Colonic mucosa (tissue), 4 donors: ENCODE measurements at regions not wholly inside any gene's neighbourhood (a gene's known extent, or its start where the extent isn't known, plus 50 kb on each side); places are given as distances from the start of the nearest gene placed in this dataset.

ENCODE experiments used
- DNase-seq: peaks from one replicate; pipeline ENCODE4 v3.0.0-alpha.2; 2020
- H3K27ac ChIP-seq: fragments of 200-600 bp; one replicate; pipeline ENCODE4 v1.8.0; 2021
- H3K27me3 ChIP-seq: fragments of 200-600 bp; one replicate; pipeline ENCODE4 v1.8.0; 2021
- H3K36me3 ChIP-seq: fragments of 200-600 bp; one replicate; pipeline ENCODE4 v1.8.0; 2021
- H3K4me1 ChIP-seq: fragments of 200-600 bp; one replicate; pipeline ENCODE4 v1.8.0; 2021; ENCODE audit warnings: mild to moderate bottlenecking
- H3K4me3 ChIP-seq: fragments of 200-600 bp; one replicate; pipeline ENCODE4 v1.8.0; 2021
- H3K9ac ChIP-seq, 2 donors: one replicate each; pipeline ENCODE4 v1.7.0; 2013; ENCODE audit warnings: control low read depth in 2 of 2, low read depth in 2 of 2, low read length in 2 of 2
- H3K9me3 ChIP-seq: fragments of 200-600 bp; one replicate; pipeline ENCODE4 v1.8.0; 2021
- intact Hi-C: fragments of 100-400 bp; cut with DNase I; formaldehyde crosslinking; loops from one replicate; pipeline ENCODE4 v1.14.1; 2022
- TF ChIP-seq, protein P1 (sequence below): fragments of 200-600 bp; IDR thresholded peaks from one replicate; pipeline ENCODE4 v1.8.0; 2022; ENCODE audit warnings: antibody characterized with exemption, mild to moderate bottlenecking
- donor health status: healthy.
- donor health status: DM: no; HTN: no; CAD: no.
- donor health status: DM: no; HTN: no; CAD: no.

GRCh38 chr15:57878573-57878972 is 172.1 kb downstream of the POLR2M start:
- TF ChIP-seq, protein P1, sequence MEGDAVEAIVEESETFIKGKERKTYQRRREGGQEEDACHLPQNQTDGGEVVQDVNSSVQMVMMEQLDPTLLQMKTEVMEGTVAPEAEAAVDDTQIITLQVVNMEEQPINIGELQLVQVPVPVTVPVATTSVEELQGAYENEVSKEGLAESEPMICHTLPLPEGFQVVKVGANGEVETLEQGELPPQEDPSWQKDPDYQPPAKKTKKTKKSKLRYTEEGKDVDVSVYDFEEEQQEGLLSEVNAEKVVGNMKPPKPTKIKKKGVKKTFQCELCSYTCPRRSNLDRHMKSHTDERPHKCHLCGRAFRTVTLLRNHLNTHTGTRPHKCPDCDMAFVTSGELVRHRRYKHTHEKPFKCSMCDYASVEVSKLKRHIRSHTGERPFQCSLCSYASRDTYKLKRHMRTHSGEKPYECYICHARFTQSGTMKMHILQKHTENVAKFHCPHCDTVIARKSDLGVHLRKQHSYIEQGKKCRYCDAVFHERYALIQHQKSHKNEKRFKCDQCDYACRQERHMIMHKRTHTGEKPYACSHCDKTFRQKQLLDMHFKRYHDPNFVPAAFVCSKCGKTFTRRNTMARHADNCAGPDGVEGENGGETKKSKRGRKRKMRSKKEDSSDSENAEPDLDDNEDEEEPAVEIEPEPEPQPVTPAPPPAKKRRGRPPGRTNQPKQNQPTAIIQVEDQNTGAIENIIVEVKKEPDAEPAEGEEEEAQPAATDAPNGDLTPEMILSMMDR: no peak
- Histone ChIP-seq H3K36me3 (no peaks in the 10 kb centered on the region), H3K4me1 (no peaks in the 10 kb centered on the region), H3K27me3 (no peaks in the 10 kb centered on the region), H3K9me3 (no peaks in the 10 kb centered on the region), H3K4me3 (no peak overlapping the region), H3K9ac (no peak overlapping the region), H3K27ac (no peak overlapping the region)
- DNase-seq: no peak
- intact Hi-C loops: no loop called here

DNA sequence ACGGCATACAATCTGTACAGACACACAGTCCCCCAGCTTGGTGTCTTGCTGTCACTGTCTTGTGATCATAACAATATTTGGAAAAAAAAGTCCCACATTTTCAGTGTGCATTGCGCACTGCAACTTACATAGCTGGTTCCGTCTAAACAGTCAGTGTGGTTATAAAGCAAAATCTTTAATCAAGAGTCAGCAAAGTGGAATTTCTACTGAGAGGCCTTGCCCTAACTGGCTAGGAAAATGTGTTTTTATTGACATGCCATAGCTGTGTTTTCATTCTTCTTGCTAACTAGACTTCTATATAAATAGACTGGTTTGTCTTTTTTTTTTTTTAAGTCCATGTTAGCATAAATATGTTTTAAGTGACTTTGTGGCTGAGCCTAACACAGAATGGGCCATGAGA is 174.8 kb downstream of the POLR2M start:
- intact Hi-C loops: no loop called here
- no peaks in the 10 kb centered on the region for H3K36me3 ChIP-seq
- H3K9me3 ChIP-seq: no peaks in the 10 kb centered on the region
- no peak overlapping the region for H3K9ac ChIP-seq
- H3K4me3 ChIP-seq: no peak overlapping the region
- no peaks in the 10 kb centered on the region for H3K4me1 ChIP-seq
- DNase-seq: no peak
- no peak overlapping the region for H3K27ac ChIP-seq
- H3K27me3 ChIP-seq: no peaks in the 10 kb centered on the region
- TF ChIP-seq, protein P1: no peak

DNA sequence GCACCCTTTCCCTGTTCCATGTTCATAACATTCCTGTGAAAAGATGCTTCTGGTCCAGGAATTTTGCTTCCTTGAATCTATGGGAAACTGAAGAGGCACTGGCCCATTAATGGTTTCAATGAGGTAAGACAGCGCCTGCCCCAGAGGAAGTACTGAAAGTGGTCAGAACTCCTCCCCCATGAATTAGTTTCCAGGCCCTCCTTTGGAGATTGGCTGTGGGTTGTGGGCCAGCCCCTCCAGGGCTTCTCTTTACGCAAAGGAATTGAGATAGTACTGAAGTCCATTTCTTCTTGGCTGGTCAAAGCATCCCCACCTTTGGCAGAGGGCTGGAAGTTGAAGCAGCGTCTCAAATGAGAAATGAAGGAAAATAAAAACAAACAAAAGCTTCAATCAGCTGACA is 175.5 kb downstream of the POLR2M start:
- Histone ChIP-seq H3K4me1 (no peaks in the 10 kb centered on the region), H3K4me3 (no peak overlapping the region), H3K9ac (no peak overlapping the region), H3K27me3 (no peaks in the 10 kb centered on the region), H3K27ac (no peak overlapping the region), H3K9me3 (no peaks in the 10 kb centered on the region), H3K36me3 (no peaks in the 10 kb centered on the region)
- intact Hi-C loops: no loop called here
- DNase-seq: no peak
- TF ChIP-seq, protein P1: no peak

GRCh38 chr15:57883701-57884100 is 177.2 kb downstream of the POLR2M start:
- intact Hi-C loops: no loop called here
- Histone ChIP-seq H3K27me3 (no peaks in the 10 kb centered on the region), H3K4me1 (no peaks in the 10 kb centered on the region), H3K27ac (no peak overlapping the region), H3K4me3 (no peak overlapping the region), H3K36me3 (no peaks in the 10 kb centered on the region), H3K9me3 (no peaks in the 10 kb centered on the region), H3K9ac (no peak overlapping the region)
- TF ChIP-seq, protein P1: no peak
- DNase-seq: no peak

- Histone ChIP-seq H3K4me3 (no peak overlapping the region), H3K36me3 (no peaks in the 10 kb centered on the region), H3K4me1 (no peaks in the 10 kb centered on the region), H3K27me3 (no peaks in the 10 kb centered on the region), H3K9me3 (no peaks in the 10 kb centered on the region), H3K9ac (no peak overlapping the region), H3K27ac (no peak overlapping the region)
- DNase-seq: no peak
- intact Hi-C loops: no loop called here
- TF ChIP-seq, protein P1: no peak
Observed at GRCh38 chr15:57884936-57885335, 178.4 kb downstream of the POLR2M start.

GRCh38 chr15:57885435-57885834 is 178.9 kb downstream of the POLR2M start:
- H3K27ac ChIP-seq: no peak overlapping the region
- DNase-seq: no peak
- H3K9ac ChIP-seq: no peak overlapping the region
- H3K27me3 ChIP-seq: no peaks in the 10 kb centered on the region
- H3K36me3 ChIP-seq: no peaks in the 10 kb centered on the region
- TF ChIP-seq, protein P1: no peak
- no peak overlapping the region for H3K4me3 ChIP-seq
- no peaks in the 10 kb centered on the region for H3K4me1 ChIP-seq
- no peaks in the 10 kb centered on the region for H3K9me3 ChIP-seq
- intact Hi-C loops: no loop called here
